Endodermal cell (in vitro differentiated cells): ENCODE measurements at regions not wholly inside any gene's neighbourhood (a gene's known extent, or its start where the extent isn't known, plus 50 kb on each side); places are given as distances from the start of the nearest gene placed in this dataset.

Experiments
- DNase-seq: peaks from one replicate; pipeline ENCODE4 v3.0.0-alpha.2; 2017
- H3K27ac ChIP-seq: 2 replicates; pipeline ENCODE4 v1.5.1; 2013; ENCODE audit warnings: mild to moderate bottlenecking, low read depth, low read length, moderate library complexity
- H3K27me3 ChIP-seq: 2 replicates; pipeline ENCODE4 v1.6.1; 2013; ENCODE audit warnings: mild to moderate bottlenecking, low read length, moderate library complexity; ENCODE audit not compliant: insufficient read depth, control insufficient read depth, poor library complexity, severe bottlenecking
- H3K36me3 ChIP-seq: 2 replicates; pipeline ENCODE4 v1.7.0; 2013; ENCODE audit warnings: mild to moderate bottlenecking, low read length, moderate library complexity; ENCODE audit not compliant: control insufficient read depth, insufficient read depth
- H3K4me1 ChIP-seq: one replicate; pipeline ENCODE4 v1.7.0; 2013; ENCODE audit warnings: low read length; ENCODE audit not compliant: control insufficient read depth, insufficient read depth
- H3K4me3 ChIP-seq: 2 replicates; pipeline ENCODE4 v1.5.1; 2013; ENCODE audit warnings: mild to moderate bottlenecking, low read length, moderate library complexity
- H3K9ac ChIP-seq: 2 replicates; pipeline ENCODE4 v1.6.1; 2013; ENCODE audit warnings: mild to moderate bottlenecking, low read length, moderate library complexity; ENCODE audit not compliant: poor library complexity, severe bottlenecking; ENCODE audit errors: extremely low read depth
- H3K9me3 ChIP-seq: 2 replicates; pipeline ENCODE4 v1.6.1; 2013; ENCODE audit warnings: mild to moderate bottlenecking, low read length, moderate library complexity; ENCODE audit not compliant: control insufficient read depth
- H3K27ac Mint-ChIP-seq: 2 replicates; pipeline ENCODE4 v1.8.0; 2020; ENCODE audit warnings: mixed read lengths
- H3K27me3 Mint-ChIP-seq: 2 replicates; pipeline ENCODE4 v1.8.0; 2021; ENCODE audit warnings: mild to moderate bottlenecking, mixed read lengths; ENCODE audit not compliant: insufficient read depth
- H3K36me3 Mint-ChIP-seq: 2 replicates; pipeline ENCODE4 v1.8.0; 2020; ENCODE audit warnings: low read depth, mixed read lengths
- H3K4me1 Mint-ChIP-seq: 2 replicates; pipeline ENCODE4 v1.8.0; 2020; ENCODE audit warnings: mixed read lengths
- H3K4me3 Mint-ChIP-seq: 2 replicates; pipeline ENCODE4 v1.8.0; 2020; ENCODE audit warnings: mild to moderate bottlenecking, moderate library complexity, mixed read lengths
- H3K9me3 Mint-ChIP-seq: 2 replicates; pipeline ENCODE4 v1.8.0; 2020; ENCODE audit warnings: mild to moderate bottlenecking, mixed read lengths
- CTCF ChIP-seq: fragments of 200-600 bp; sonication (generic); conservative IDR thresholded peaks from 2 replicates; pipeline ENCODE4 v1.5.0; 2021; ENCODE audit warnings: antibody characterized with exemption, mild to moderate bottlenecking
- WGBS, 2 experiments: methylation state at CpG; one replicate each; pipeline versions ENCODE4 v1.1.5 to v1.1.7; 2013; ENCODE audit warnings: missing lambda C conversion rate in 2 of 2, mixed read lengths in 1 of 2; ENCODE audit not compliant: insufficient coverage in 1 of 2, insufficient read length in 1 of 2; 5-methylcytosine and 5-hydroxymethylcytosine counted together

- Mint-ChIP-seq H3K4me3 (no peak overlapping the region), H3K27ac (no peak overlapping the region), H3K36me3 (no peaks in the 10 kb centered on the region), H3K4me1 (peaks cover 14% of the 10 kb centered on the region), H3K27me3 (peaks cover 77% of the 10 kb centered on the region), H3K9me3 (no peaks in the 10 kb centered on the region)
- Histone ChIP-seq H3K9me3 (no peaks in the 10 kb centered on the region), H3K27ac (no peak overlapping the region), H3K4me3 (no peak overlapping the region), H3K9ac (no peak overlapping the region), H3K4me1 (no peaks in the 10 kb centered on the region), H3K36me3 (no peaks in the 10 kb centered on the region), H3K27me3 (peaks cover 85% of the 10 kb centered on the region)
- WGBS, 2 experiments, result 82 to 100% methylated on average over 3 to 5 of the region's 5 CpGs
- no peak for DNase-seq
- no peak for TF ChIP-seq CTCF
Measured at GRCh38 chr12:115255962-115256361, 572.0 kb upstream of the TBX3 start.

DNA sequence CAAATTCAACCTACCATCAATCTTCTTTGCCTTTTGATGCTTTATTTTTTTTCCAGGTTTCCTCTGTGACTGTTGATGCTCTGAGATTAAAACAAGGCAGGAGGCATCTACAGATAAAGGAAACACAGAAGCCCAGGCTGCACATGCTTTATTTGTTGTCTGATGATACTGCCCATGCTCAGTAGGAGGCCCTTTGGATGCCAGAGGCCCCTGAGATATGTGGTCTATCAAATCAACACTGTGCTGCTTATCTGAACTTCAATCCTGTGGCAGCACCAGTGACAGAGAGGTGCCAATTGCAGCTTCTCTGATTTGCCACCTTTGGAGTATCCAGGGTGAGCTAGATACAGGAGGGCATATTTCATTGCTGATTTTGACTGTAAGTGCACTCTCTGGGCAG is 571.3 kb upstream of the TBX3 start:
- Mint-ChIP-seq H3K9me3 (no peaks in the 10 kb centered on the region), H3K36me3 (no peaks in the 10 kb centered on the region), H3K27ac (no peak overlapping the region), H3K27me3 (peaks cover 79% of the 10 kb centered on the region), H3K4me3 (no peak overlapping the region), H3K4me1 (peaks cover 7% of the 10 kb centered on the region)
- no peak overlapping the region for H3K4me3 ChIP-seq
- H3K9ac ChIP-seq, result no peak overlapping the region
- TF ChIP-seq CTCF, result no peak
- no peak overlapping the region for H3K27ac ChIP-seq
- H3K9me3 ChIP-seq, result no peaks in the 10 kb centered on the region
- no peak for DNase-seq
- H3K4me1 ChIP-seq, result no peaks in the 10 kb centered on the region
- peaks cover 81% of the 10 kb centered on the region for H3K27me3 ChIP-seq
- no peaks in the 10 kb centered on the region for H3K36me3 ChIP-seq

GRCh38 chr12:115253049-115253448 is 569.1 kb upstream of the TBX3 start:
- WGBS, 2 experiments, result 83 to 85% methylated on average over 2 to 3 of the region's 3 CpGs
- Mint-ChIP-seq H3K27me3 (peaks cover 64% of the 10 kb centered on the region), H3K27ac (no peak overlapping the region), H3K4me3 (no peak overlapping the region), H3K9me3 (peaks cover 13% of the 10 kb centered on the region), H3K4me1 (peaks cover 5% of the 10 kb centered on the region), H3K36me3 (no peaks in the 10 kb centered on the region)
- TF ChIP-seq CTCF, result no peak
- no peak for DNase-seq
- Histone ChIP-seq H3K9ac (no peak overlapping the region), H3K4me1 (no peaks in the 10 kb centered on the region), H3K27ac (no peak overlapping the region), H3K4me3 (no peak overlapping the region), H3K36me3 (no peaks in the 10 kb centered on the region), H3K27me3 (peaks cover 62% of the 10 kb centered on the region), H3K9me3 (peaks cover 14% of the 10 kb centered on the region)
